GM21367 (cell line): ENCODE measurements at regions not wholly inside any gene's neighbourhood (a gene's known extent, or its start where the extent isn't known, plus 50 kb on each side); places are given as distances from the start of the nearest gene placed in this dataset.
"Not testable (repeated sequence)": the region's sequence is repeated elsewhere in the genome, so short reads cannot be mapped to it uniquely, and the experiment has no call there.

Experiments
- ATAC-seq: cut with Tn5 transposase; IDR thresholded peaks from one replicate; pipeline ENCODE4 v1.9.1; 2021; ENCODE audit not compliant: unreplicated experiment

- no peak for ATAC-seq
These were observed 286.2 kb upstream of the HSFY2 start for GRCh38 chrY:19059733-19060132.

- ATAC-seq: no peak
These were observed 285.4 kb upstream of the HSFY2 start for GRCh38 chrY:19058831-19059370.

- ATAC-seq: no peak
These were observed 282.6 kb upstream of the HSFY2 start for GRCh38 chrY:19056138-19056469.

GRCh38 chrY:19055232-19056137 lies 281.9 kb upstream of the HSFY2 start:
- no peak for ATAC-seq

GRCh38 chrY:19053806-19054205 lies 280.3 kb upstream of the HSFY2 start:
- no peak for ATAC-seq

- ATAC-seq: no peak
These were observed 277.5 kb upstream of the HSFY2 start for GRCh38 chrY:19051021-19051420.

- ATAC-seq: no peak
These were observed 269.5 kb upstream of the HSFY2 start for GRCh38 chrY:19042984-19043442.

GRCh38 chrY:19042306-19042958 lies 268.9 kb upstream of the HSFY2 start:
- no peak for ATAC-seq

- ATAC-seq: no peak
These were observed 253.1 kb upstream of the HSFY2 start for GRCh38 chrY:19026631-19027030.

- ATAC-seq: no peak
These were observed 250.4 kb upstream of the HSFY2 start for GRCh38 chrY:19023934-19024333.

GRCh38 chrY:19020193-19020592 lies 246.7 kb upstream of the HSFY2 start:
- no peak for ATAC-seq

- no peak for ATAC-seq
These were observed 243.5 kb upstream of the HSFY2 start for GRCh38 chrY:19016990-19017389.

GRCh38 chrY:19015854-19016253 lies 242.3 kb upstream of the HSFY2 start:
- ATAC-seq: no peak

GRCh38 chrY:19015213-19015612 lies 241.7 kb upstream of the HSFY2 start:
- no peak for ATAC-seq

GRCh38 chrY:19012985-19013384 lies 239.4 kb upstream of the HSFY2 start:
- no peak for ATAC-seq

- ATAC-seq: no peak
These were observed 238.1 kb upstream of the HSFY2 start for GRCh38 chrY:19011605-19012090.

GRCh38 chrY:19006234-19006633 lies 232.7 kb upstream of the HSFY2 start:
- no peak for ATAC-seq

GRCh38 chrY:19005579-19005978 lies 232.0 kb upstream of the HSFY2 start:
- ATAC-seq: no peak

GRCh38 chrY:18997635-18998240 lies 224.2 kb upstream of the HSFY2 start:
- no peak for ATAC-seq

- no peak for ATAC-seq
These were observed 219.9 kb upstream of the HSFY2 start for GRCh38 chrY:18993480-18993879.

- not testable (repeated sequence) for ATAC-seq
These were observed 219.1 kb upstream of the HSFY2 start for GRCh38 chrY:18992684-18993083.

- ATAC-seq: no peak
These were observed 215.8 kb upstream of the HSFY2 start for GRCh38 chrY:18989356-18989755.
